ENCODE measurements at regions not wholly inside any gene's neighbourhood (a gene's known extent, or its start where the extent isn't known, plus 50 kb on each side); places are given as distances from the start of the nearest gene placed in this dataset.
"Not testable (repeated sequence)": the region's sequence is repeated elsewhere in the genome, so short reads cannot be mapped to it uniquely, and the experiment has no call there.

DNA sequence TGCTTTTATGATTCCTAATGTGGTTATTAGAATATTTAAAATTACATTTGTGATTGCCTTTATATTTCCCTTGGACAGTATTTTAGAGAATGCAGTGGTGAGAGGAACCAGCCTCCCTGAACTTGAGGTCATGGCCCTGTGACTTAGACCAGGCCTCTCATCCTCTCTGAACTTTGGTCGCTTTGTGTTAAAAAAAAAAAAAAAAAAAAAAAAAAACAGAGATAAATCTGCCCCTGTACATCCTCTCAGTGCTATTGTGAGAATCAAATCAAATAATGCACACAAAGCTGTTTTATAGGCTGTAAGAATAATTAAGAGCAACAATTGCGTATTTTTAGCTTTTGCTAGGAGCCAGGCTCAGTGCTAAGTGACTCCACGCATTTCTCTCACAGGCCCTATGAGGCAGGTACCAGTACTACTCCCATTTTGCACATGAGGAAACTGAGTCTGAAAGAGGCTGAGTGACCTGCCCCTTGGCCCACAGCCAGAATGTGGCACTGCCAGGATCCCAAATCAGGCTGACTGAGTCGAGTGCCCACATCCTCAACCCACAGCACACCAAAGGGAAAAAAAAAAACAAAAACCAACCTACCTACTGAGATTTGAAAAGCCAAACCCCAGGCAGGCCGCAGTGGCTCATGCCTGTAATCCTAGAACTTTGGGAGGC is 110.3 kb upstream of the LARP1 start:
- Histone ChIP-seq H3K4me1 (peaks cover 0 to 19% (median 15%) of the 10 kb centered on the region in 6 donors), H3K9me3 (peaks cover 0 to 15% (median 0%) of the 10 kb centered on the region in 8 donors), H3K36me3 (no peaks in the 10 kb centered on the region), H3K27ac (no peak overlapping the region), H3K4me3 (no peak overlapping the region), H3K27me3 (replicated peaks in 1 of 7) (peaks cover 0 to 28% (median 2%) of the 10 kb centered on the region in 7 donors)
- WGBS, 5 donors: 82 to 92% (median 86%) methylated on average over 5 of the region's 5 CpGs
- TF ChIP-seq POLR2AphosphoS5 (IDR thresholded peaks at IDR 0.05) (no peak), POLR2A (IDR thresholded peaks at IDR 0.05) (no peak), CTCF (IDR thresholded peaks at IDR 0.05 in 8 of 11, conservative IDR thresholded peaks at IDR 0.05 in 3 of 11) (no peak)
- intact Hi-C loops (cut with DNase I; ENCODE audit: low total_unique reads): no loop called here
- peak; percentile 24 for DNase-seq

- TF ChIP-seq CTCF (IDR thresholded peaks at IDR 0.05 in 8 of 11, conservative IDR thresholded peaks at IDR 0.05 in 3 of 11) (peak in 1 of 11 experiments; percentile 17), POLR2AphosphoS5 (IDR thresholded peaks at IDR 0.05) (no peak), POLR2A (IDR thresholded peaks at IDR 0.05) (no peak)
- no peak overlapping the region for H3K4me3 ChIP-seq
- DNase-seq: no peak
- peaks cover 0 to 14% (median 2%) of the 10 kb centered on the region in 7 donors for H3K27me3 ChIP-seq (replicated peaks in 1 of 7)
- no peak overlapping the region for H3K27ac ChIP-seq
- H3K4me1 ChIP-seq: peaks cover 0 to 13% (median 11%) of the 10 kb centered on the region in 6 donors
- H3K9me3 ChIP-seq: peaks cover 0 to 15% (median 0%) of the 10 kb centered on the region in 8 donors
- WGBS, 5 donors: 50 to 86% (median 64%) methylated on average over 12 of the region's 12 CpGs
- intact Hi-C loops (cut with DNase I; ENCODE audit: low total_unique reads): no loop called here
- H3K36me3 ChIP-seq: no peaks in the 10 kb centered on the region
Observed at GRCh38 chr5:154642499-154643245, 112.5 kb upstream of the LARP1 start.

- 39 to 60% (median 51%) methylated on average over 4 of the region's 4 CpGs for WGBS, 5 donors
- TF ChIP-seq CTCF (IDR thresholded peaks at IDR 0.05 in 8 of 11, conservative IDR thresholded peaks at IDR 0.05 in 3 of 11): peak in 10 of 11 experiments; percentile 18 to 64 (median 41)
- H3K4me3 ChIP-seq; intact Hi-C loops (cut with DNase I; ENCODE audit: low total_unique reads); H3K4me1 ChIP-seq; H3K27ac ChIP-seq; H3K27me3 ChIP-seq (replicated peaks in 1 of 7); H3K36me3 ChIP-seq; DNase-seq: not testable (repeated sequence)
- peaks cover 0 to 15% (median 0%) of the 10 kb centered on the region in 8 donors for H3K9me3 ChIP-seq
Observed at GRCh38 chr5:154640213-154640831, 114.9 kb upstream of the LARP1 start.

- not testable (repeated sequence) for H3K4me3 ChIP-seq; H3K4me1 ChIP-seq; H3K36me3 ChIP-seq; DNase-seq; H3K9me3 ChIP-seq; H3K27me3 ChIP-seq (replicated peaks in 1 of 7); H3K27ac ChIP-seq
- 92 to 97% (median 95%) methylated on average over 7 of the region's 7 CpGs for WGBS, 5 donors
- intact Hi-C loops (cut with DNase I; ENCODE audit: low total_unique reads): loop anchor here (10.0 kb wide), 1 partner anchor 662 kb away; no protein-coding TSS in a partner anchor
Observed at GRCh38 chr5:154636786-154637185, 118.4 kb upstream of the LARP1 start.

DNA sequence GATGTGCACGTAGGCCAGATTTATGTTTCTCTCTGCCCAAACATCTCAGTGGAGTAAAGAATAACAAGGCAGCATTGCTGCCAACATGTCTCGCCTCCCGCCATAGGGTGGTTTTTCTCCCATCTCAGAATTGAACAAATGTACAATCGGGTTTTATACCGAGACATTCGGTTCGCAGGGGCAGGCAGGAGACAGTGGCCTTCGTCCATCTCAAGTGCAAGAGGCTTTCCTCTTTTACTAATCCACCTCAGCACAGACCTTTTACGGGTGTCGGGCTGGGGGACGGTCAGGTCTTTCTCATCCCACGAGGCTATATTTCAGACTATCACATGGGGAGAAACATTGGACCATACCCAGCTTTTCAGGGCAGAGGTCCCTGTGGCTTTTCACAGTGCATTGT is 118.9 kb upstream of the LARP1 start:
- H3K4me1 ChIP-seq; H3K4me3 ChIP-seq; H3K27me3 ChIP-seq (replicated peaks in 1 of 7); H3K36me3 ChIP-seq; H3K9me3 ChIP-seq; DNase-seq; H3K27ac ChIP-seq: not testable (repeated sequence)
- WGBS, 5 donors: 86 to 92% (median 88%) methylated on average over 11 to 12 of the region's 12 CpGs
- intact Hi-C loops (cut with DNase I; ENCODE audit: low total_unique reads): loop anchor here (10.0 kb wide), 1 partner anchor 661 kb away; no protein-coding TSS in a partner anchor

DNA sequence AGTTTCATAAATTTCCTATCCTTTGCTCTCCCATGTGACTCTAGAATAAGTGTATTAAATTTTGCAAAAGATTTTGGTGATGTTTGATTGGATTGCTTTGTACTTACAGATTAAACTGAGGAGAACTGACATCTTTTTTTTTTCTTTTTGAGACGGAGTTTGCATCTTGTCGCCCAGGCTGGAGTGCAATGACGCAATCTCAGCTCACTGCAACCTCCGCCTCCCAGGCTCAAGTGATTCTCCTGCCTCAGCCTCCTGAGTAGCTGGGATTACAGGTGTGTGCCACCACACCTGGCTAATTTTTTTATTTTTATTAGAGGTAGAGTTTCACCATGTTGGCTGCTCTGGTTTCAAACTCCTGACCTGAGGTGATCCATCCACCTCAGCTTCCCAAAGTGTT is 121.4 kb upstream of the LARP1 start:
- DNase-seq; H3K4me1 ChIP-seq; H3K27me3 ChIP-seq (replicated peaks in 1 of 7); H3K9me3 ChIP-seq; H3K27ac ChIP-seq; H3K4me3 ChIP-seq; H3K36me3 ChIP-seq: not testable (repeated sequence)
- intact Hi-C loops (cut with DNase I; ENCODE audit: low total_unique reads): loop anchor here (10.0 kb wide), 1 partner anchor 659 kb away; no protein-coding TSS in a partner anchor
- WGBS, 5 donors: 83 to 94% (median 90%) methylated on average over 4 of the region's 4 CpGs

Measured in spleen (tissue), 11 donors.